ENCODE measurements at regions not wholly inside any gene's neighbourhood (a gene's known extent, or its start where the extent isn't known, plus 50 kb on each side); places are given as distances from the start of the nearest gene placed in this dataset.

GRCh38 chr22:23394525-23395326 is 185.4 kb downstream of the IGLL1 start:
- intact Hi-C loops (cut with micrococcal nuclease; ENCODE audit: unreplicated experiment) (no loop called here), in situ Hi-C loops (cut with HindIII; ENCODE audit: extremely low pct_ligation_motif_present, low pct_unique_long_range_greater_than_20kb) (loop anchor here (10.0 to 25.0 kb wide), 2 partner anchors 190 to 432 kb away; partner anchors contain the start of gene IGLL1)
- no peak for FAIRE-seq
- H3K4me3 ChIP-seq (replicated peaks in 1 of 3; ENCODE audit: insufficient read depth in 1 of 3, low read depth in 2 of 3, low read length in 3 of 3) = no peak overlapping the region
- no peaks in the 10 kb centered on the region for H3K79me2 ChIP-seq (ENCODE audit: insufficient read depth, low read length)
- H3K4me2 ChIP-seq (ENCODE audit: low read depth, low read length) = no peak overlapping the region
- no peaks in the 10 kb centered on the region for H3K9me3 ChIP-seq (ENCODE audit: low read length)
- ChIA-PET CTCF (ENCODE audit: low intra/inter-chr PET ratio, low total read pairs) (no interaction called here), POLR2A (no interaction called here)
- no CpG with 5 or more reads among the region's 28 CpGs for WGBS (ENCODE audit: low lambda C conversion rate)
- H3K36me3 ChIP-seq (replicated peaks in 1 of 2; ENCODE audit: control insufficient read depth in 1 of 2, insufficient read depth in 2 of 2, low read length in 2 of 2) = no peaks in the 10 kb centered on the region
- TF ChIP-seq ZNF441 (CRISPR knock-in tag; IDR thresholded peaks at IDR 0.05; ENCODE audit: borderline replicate concordance) (no peak), MYNN (CRISPR knock-in tag; IDR thresholded peaks at IDR 0.05; ENCODE audit: low read depth) (no peak), RBAK (CRISPR knock-in tag; IDR thresholded peaks at IDR 0.05) (no peak), PHF20 (CRISPR knock-in tag; IDR thresholded peaks at IDR 0.05) (no peak), ZNF768 (CRISPR knock-in tag; IDR thresholded peaks at IDR 0.05) (no peak), ZNF552 (CRISPR knock-in tag; IDR thresholded peaks at IDR 0.05; ENCODE audit: borderline replicate concordance) (no peak), TEAD2 (CRISPR knock-in tag; IDR thresholded peaks at IDR 0.05) (no peak), NRL (CRISPR knock-in tag; IDR thresholded peaks at IDR 0.05; ENCODE audit: borderline replicate concordance) (no peak), ZNF260 (CRISPR knock-in tag; IDR thresholded peaks at IDR 0.05; ENCODE audit: borderline replicate concordance, low read depth) (no peak), CHCHD3 (CRISPR knock-in tag; IDR thresholded peaks at IDR 0.05) (no peak), SAFB2 (CRISPR knock-in tag; IDR thresholded peaks at IDR 0.05; ENCODE audit: borderline replicate concordance, low read depth) (no peak), ZNF460 (CRISPR knock-in tag; IDR thresholded peaks at IDR 0.05; ENCODE audit: borderline replicate concordance) (no peak), HNF4A (CRISPR knock-in tag; IDR thresholded peaks at IDR 0.05) (no peak), TARDBP (CRISPR knock-in tag; IDR thresholded peaks at IDR 0.05) (no peak)
- TF ChIP-seq, protein P1, sequence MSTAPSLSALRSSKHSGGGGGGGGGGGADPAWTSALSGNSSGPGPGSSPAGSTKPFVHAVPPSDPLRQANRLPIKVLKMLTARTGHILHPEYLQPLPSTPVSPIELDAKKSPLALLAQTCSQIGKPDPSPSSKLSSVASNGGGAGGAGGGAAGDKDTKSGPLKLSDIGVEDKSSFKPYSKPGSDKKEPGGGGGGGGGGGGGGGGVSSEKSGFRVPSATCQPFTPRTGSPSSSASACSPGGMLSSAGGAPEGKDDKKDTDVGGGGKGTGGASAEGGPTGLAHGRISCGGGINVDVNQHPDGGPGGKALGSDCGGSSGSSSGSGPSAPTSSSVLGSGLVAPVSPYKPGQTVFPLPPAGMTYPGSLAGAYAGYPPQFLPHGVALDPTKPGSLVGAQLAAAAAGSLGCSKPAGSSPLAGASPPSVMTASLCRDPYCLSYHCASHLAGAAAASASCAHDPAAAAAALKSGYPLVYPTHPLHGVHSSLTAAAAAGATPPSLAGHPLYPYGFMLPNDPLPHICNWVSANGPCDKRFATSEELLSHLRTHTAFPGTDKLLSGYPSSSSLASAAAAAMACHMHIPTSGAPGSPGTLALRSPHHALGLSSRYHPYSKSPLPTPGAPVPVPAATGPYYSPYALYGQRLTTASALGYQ (CRISPR knock-in tag; IDR thresholded peaks at IDR 0.05) = no peak
- H3K4me1 ChIP-seq (ENCODE audit: insufficient read depth, low read length) = peaks cover 1% of the 10 kb centered on the region
- no peaks in the 10 kb centered on the region for H4K20me1 ChIP-seq (ENCODE audit: insufficient read depth, low read length)
- no TSS peak for BruUV-seq (replicated peaks)
- no peak overlapping the region for H3K9ac ChIP-seq (ENCODE audit: insufficient read depth, low read depth, low read length)
- DNase-seq (ENCODE audit: low spot score) = no peak
- H2AFZ ChIP-seq (ENCODE audit: low read length) = no peak overlapping the region
- peaks cover 6 to 35% of the 10 kb centered on the region in 2 experiments; a peak in 4 of 5 replicates for H3K27me3 ChIP-seq (ENCODE audit: control insufficient read depth in 1 of 2, insufficient read depth in 2 of 2, low read length in 2 of 2)
- H3K27ac ChIP-seq (ENCODE audit: extremely low read length, insufficient read depth, low read length) = no peak overlapping the region
- no peak for ATAC-seq
